ENCODE measurements at regions not wholly inside any gene's neighbourhood (a gene's known extent, or its start where the extent isn't known, plus 50 kb on each side); places are given as distances from the start of the nearest gene placed in this dataset.
A peak's percentile ranks its signal among the peaks of the same experiment; 100 is the strongest.
"Not testable (repeated sequence)": the region's sequence is repeated elsewhere in the genome, so short reads cannot be mapped to it uniquely, and the experiment has no call there.

DNA sequence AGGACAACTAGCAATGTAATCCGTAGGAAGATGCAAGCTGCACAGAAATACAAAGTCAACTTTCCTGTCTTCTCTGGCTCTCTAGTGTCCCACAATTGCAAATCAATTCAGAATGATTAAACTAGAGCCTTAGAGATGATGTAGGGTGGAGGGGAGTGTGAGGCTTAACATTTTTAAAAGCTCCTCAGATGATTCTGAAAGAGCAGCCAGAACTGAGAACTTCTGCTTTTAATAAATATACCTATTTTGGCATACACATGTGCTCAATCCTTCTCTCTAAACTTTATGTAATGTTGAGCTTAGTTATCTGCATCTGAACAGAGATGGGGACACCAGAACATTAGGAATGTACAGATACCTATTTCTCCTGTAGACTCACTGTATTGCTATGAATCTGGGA, 139.9 kb upstream of the APC start:
- no peak overlapping the region for H3K4me3 Mint-ChIP-seq
- no peaks in the 10 kb centered on the region for H3K9me3 Mint-ChIP-seq
- H3K4me1 Mint-ChIP-seq (ENCODE audit: low read depth in 2 of 2), result peaks cover 0 to 12% of the 10 kb centered on the region in 2 donors
- no peaks in the 10 kb centered on the region for H3K36me3 Mint-ChIP-seq
- H3K27me3 Mint-ChIP-seq, result peaks cover 6 to 20% of the 10 kb centered on the region in 2 donors
- ATAC-seq (no peak), DNase-seq (ENCODE audit: low spot score) (no peak)
- no peak overlapping the region for H3K27ac Mint-ChIP-seq

DNA sequence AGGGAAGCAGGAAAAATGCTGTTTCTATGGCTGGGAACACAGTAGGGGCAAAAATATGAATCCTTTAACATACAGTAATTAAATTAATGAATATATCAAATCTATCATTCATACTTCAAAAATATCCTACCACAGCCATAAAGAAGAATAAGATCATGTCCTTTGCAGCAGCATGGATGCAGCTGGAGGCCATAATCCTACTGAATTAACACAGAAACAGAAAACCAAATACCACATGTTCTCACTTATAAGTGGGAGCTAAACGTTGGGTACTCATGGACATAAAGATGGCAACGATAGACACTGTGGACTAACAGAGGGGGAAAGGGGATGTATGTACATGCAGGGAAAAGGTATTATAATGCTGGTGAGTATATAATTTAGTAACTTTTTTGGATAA, 137.2 kb upstream of the APC start:
- not testable (repeated sequence) for H3K27ac Mint-ChIP-seq; H3K9me3 Mint-ChIP-seq; H3K4me3 Mint-ChIP-seq; DNase-seq (ENCODE audit: low spot score); H3K36me3 Mint-ChIP-seq; ATAC-seq
- Mint-ChIP-seq H3K4me1 (ENCODE audit: low read depth in 2 of 2) (peaks cover 0 to 11% of the 10 kb centered on the region in 2 donors), H3K27me3 (peaks cover 6 to 26% of the 10 kb centered on the region in 2 donors)

DNA sequence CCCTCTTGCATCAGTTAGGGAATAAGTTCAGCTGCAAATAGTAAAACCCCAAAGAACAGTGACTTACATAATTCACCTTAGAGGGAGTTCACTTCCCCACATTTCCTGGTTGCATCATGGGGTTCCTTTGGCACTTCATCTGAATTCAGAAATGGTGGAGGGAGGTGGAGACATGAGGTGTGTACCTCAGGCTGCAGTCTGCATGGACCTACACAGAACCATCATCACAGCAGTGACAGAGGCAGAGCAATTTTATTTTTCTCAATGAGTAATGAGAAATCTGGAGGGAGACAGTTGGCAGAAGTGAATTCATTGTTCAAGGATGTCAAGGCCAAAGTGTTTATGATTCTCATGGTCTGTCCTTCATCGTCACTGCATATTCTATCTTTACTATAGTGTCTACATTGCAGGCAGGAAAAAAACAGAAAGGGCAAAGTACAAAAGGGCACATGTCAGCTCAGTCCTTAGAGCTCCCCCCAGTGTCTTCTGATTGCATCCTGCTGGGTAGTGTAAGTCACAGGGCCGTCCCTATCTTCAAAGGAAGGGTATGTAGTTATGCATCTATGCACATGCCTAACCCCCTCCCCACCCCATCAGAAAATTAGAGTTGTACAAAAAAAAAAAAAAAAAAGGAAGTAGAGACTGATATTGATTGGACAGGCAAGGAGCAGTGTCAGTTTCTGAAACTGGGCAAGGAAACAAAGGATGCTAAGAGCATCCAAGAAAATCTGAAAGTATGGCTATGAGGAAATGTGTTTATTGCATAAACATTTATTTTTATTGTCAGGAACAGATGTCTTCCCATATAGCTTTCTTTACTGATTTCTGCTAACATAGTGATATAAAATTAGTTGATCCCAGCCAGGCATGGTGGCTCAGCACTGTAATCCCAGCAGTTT, 132.7 kb upstream of the APC start:
- Mint-ChIP-seq H3K4me1 (ENCODE audit: low read depth in 2 of 2) (peaks cover 0 to 11% of the 10 kb centered on the region in 2 donors), H3K36me3 (no peaks in the 10 kb centered on the region), H3K4me3 (no peak overlapping the region), H3K27ac (no peak overlapping the region), H3K27me3 (peaks cover 6 to 19% of the 10 kb centered on the region in 2 donors), H3K9me3 (no peaks in the 10 kb centered on the region)
- DNase-seq (ENCODE audit: low spot score) (no peak), ATAC-seq (peak in 1 of 2 donors; percentile 44)

DNA sequence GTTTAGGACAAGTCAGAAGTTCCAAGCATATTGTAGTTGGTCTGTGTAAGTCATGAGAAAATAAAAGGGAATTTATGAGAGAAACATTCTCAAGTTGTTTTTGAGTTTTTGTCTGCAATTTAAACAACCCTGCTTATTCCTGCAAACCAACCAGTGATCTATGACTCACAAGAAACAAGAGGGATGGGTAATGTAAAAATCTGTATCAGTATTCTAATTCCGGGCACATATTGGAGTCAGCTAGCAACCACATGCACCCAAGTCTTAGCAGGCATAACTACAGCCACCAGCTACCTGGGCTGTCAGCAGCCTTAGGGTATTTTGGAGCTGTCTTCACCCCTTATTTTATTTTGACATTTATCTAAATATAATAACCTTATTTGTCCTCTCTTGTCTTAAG, 128.7 kb upstream of the APC start:
- Mint-ChIP-seq H3K4me3 (no peak overlapping the region), H3K27me3 (peaks cover 0 to 16% of the 10 kb centered on the region in 2 donors), H3K9me3 (no peaks in the 10 kb centered on the region), H3K36me3 (no peaks in the 10 kb centered on the region), H3K4me1 (ENCODE audit: low read depth in 2 of 2) (peaks cover 0 to 6% of the 10 kb centered on the region in 2 donors), H3K27ac (no peak overlapping the region)
- ATAC-seq (no peak), DNase-seq (ENCODE audit: low spot score) (no peak)

DNA sequence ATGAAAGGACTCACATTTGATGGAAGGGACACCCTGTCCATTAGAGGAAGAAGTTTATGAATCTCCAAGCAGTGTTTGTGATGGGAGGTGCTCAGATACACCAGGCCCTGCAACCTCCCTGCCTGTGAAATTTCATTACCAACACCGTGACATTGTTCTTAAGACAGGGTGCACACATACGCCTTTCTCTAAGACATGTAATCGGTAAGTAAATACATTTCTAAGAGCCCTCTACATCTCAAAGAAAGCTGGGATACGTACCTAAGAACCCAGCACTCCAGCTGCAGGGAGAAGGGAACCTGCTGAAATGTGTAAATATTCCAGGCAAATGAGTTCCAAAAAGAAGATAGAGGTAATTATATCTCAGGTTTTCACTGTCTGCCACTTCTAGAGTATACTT, 125.0 kb upstream of the APC start:
- ATAC-seq (no peak), DNase-seq (ENCODE audit: low spot score) (no peak)
- no peak overlapping the region for H3K4me3 Mint-ChIP-seq
- no peaks in the 10 kb centered on the region for H3K4me1 Mint-ChIP-seq (ENCODE audit: low read depth in 2 of 2)
- peaks cover 0 to 9% of the 10 kb centered on the region in 2 donors for H3K27me3 Mint-ChIP-seq
- H3K27ac Mint-ChIP-seq, result no peak overlapping the region
- H3K9me3 Mint-ChIP-seq, result no peaks in the 10 kb centered on the region
- no peaks in the 10 kb centered on the region for H3K36me3 Mint-ChIP-seq

DNA sequence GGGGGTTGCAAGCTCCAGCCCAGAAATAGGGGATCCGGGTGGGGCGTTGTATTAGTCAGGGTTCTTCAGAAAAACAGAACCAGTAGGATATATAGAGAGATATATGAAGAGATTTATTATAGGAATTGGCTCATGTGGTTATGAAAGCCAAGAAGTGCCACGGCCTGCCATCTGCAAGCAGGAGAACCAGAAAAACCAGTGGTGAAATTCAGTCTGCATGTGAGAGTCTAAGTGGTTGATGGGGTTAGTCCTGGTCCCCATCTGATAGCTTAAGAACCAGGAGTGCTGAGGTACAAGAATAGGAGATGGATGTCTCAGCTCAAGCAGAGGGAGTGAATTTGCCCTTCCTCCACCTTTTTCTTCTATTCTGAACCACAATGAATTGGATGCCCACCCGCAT, 123.4 kb upstream of the APC start:
- H3K4me1 Mint-ChIP-seq (ENCODE audit: low read depth in 2 of 2), result no peaks in the 10 kb centered on the region
- ATAC-seq (no peak), DNase-seq (ENCODE audit: low spot score) (no peak)
- H3K36me3 Mint-ChIP-seq, result no peaks in the 10 kb centered on the region
- H3K9me3 Mint-ChIP-seq, result no peaks in the 10 kb centered on the region
- H3K27ac Mint-ChIP-seq, result no peak overlapping the region
- H3K4me3 Mint-ChIP-seq, result no peak overlapping the region
- H3K27me3 Mint-ChIP-seq, result peaks cover 0 to 4% of the 10 kb centered on the region in 2 donors

DNA sequence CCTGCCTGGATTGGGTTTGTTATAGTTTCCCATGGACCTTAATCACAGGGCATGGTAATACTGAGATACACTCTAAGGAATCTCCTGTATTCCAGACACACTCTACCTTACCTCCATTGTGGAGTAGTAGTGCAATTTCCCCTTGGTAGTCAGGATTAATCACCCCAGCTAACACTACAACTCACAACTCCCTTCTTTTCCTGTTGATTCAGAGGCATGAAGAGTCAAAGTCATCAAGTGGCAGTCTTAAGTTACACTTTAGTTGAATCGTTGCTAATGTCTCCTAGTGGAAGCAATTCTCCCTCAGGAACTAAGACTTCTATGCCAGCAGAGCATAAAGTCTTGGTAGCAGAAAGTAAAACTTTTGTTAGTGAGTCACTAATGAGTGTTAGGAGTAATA, 122.7 kb upstream of the APC start:
- no peaks in the 10 kb centered on the region for H3K9me3 Mint-ChIP-seq
- ATAC-seq, result no peak

DNA sequence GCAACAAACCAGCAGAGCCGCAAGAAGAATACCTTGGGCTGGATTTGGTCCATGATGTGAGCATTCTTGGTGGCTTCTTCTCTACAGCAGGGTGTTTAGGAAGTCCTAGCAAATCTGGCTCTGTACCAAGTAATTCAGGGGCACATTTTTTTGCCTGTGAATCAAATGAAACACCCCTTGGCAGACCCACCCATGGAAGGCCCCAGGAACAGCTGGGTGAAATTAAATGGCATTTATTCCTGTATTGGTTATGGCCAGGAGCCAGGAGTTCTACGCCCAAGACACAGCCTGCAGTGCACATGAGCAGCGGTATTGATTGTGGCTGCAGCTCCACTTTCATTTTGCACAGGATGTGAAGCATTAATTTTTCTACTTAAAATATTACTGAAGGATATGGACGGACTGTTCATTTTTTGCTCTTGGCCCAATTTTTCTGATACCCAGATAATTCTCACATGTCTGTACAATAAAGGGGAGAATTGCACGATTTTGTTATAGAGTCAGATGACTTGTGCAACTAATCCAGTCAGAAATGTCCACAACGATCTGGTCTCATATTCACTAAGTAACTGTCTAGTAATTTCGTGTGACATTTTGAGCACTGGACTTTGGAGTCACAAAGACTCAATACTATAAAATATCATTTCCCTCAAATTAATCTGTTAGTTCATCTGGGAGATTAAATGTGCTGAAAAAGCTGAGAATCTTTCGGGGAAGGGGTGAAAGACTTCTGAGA, 120.7 kb upstream of the APC start:
- H3K27ac Mint-ChIP-seq, result no peak overlapping the region
- H3K27me3 Mint-ChIP-seq, result peaks cover 0 to 4% of the 10 kb centered on the region in 2 donors
- H3K9me3 Mint-ChIP-seq, result no peaks in the 10 kb centered on the region
- H3K4me1 Mint-ChIP-seq (ENCODE audit: low read depth in 2 of 2), result no peaks in the 10 kb centered on the region
- H3K36me3 Mint-ChIP-seq, result no peaks in the 10 kb centered on the region
- H3K4me3 Mint-ChIP-seq, result peak overlapping the region; percentile 46
- DNase-seq (ENCODE audit: low spot score) (no peak), ATAC-seq (no peak)

More for the DNA sequence above, 122.7 kb upstream of the APC start:
- no peaks in the 10 kb centered on the region for H3K4me1 Mint-ChIP-seq (ENCODE audit: low read depth in 2 of 2)
- no peak overlapping the region for H3K4me3 Mint-ChIP-seq
- H3K36me3 Mint-ChIP-seq, result no peaks in the 10 kb centered on the region
- H3K27me3 Mint-ChIP-seq, result peaks cover 0 to 4% of the 10 kb centered on the region in 2 donors
- DNase-seq (ENCODE audit: low spot score), result no peak
- no peak overlapping the region for H3K27ac Mint-ChIP-seq

DNA sequence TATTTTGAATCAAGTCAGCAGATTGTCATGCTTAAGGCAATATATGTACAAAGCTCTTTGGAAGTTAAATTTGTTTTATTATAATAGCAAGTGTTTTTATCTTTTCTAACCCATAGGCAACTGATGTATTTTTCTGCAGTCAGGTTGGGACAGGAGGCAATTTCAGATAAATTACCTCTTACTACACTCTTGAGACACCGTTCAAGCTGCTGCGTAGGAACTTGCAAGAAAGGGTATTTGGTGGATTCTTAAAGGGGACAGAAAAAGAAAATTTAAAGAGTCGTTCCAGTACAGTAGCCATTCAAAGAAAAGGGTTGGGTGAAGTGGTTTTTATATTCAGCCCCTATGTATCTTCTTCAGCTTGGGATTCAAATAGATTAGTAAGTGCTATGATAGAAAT, 112.4 kb upstream of the APC start:
- H3K27me3 Mint-ChIP-seq, result peaks cover 19 to 46% of the 10 kb centered on the region in 2 donors
- H3K4me3 Mint-ChIP-seq, result no peak overlapping the region

DNA sequence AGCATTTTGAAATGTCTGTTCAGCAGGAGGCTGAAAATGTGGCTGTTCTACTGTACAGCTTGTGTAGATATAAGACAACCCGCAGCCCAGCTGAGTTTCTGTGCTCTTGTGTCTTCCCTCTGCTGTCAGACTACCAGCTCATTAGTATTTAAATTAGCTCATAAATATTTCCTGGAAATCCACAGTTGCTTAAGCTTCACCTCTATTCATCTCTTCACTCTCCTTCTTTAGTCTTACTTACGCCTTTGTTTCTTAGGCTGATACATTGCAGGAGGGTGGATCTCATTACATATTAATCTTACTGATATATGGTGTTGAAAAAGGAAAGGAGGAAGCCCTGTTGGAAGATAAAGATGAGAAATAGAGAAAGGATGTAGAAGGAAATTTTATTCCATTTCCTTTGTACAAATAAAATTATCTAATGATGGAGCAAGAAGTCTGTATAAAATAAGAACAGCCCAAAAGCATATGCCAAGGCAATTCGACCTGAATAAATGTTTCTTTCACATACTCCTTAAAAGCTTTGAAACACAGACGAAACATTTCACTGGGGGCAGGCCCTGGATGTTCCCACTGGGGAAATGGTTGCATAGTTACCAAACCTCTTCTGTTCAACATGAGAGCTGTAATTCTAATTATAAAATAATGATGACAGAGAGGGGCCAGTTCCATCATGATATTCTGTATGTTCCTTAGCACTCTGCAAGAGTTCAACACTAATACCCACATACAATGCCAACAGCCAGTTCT, 111.8 kb upstream of the APC start:
- DNase-seq (ENCODE audit: low spot score), result no peak
- no peaks in the 10 kb centered on the region for H3K9me3 Mint-ChIP-seq
- peaks cover 19 to 52% of the 10 kb centered on the region in 2 donors for H3K27me3 Mint-ChIP-seq
- no peak overlapping the region for H3K27ac Mint-ChIP-seq
- H3K4me1 Mint-ChIP-seq (ENCODE audit: low read depth in 2 of 2), result no peaks in the 10 kb centered on the region
- ATAC-seq, result no peak
- no peak overlapping the region for H3K4me3 Mint-ChIP-seq
- H3K36me3 Mint-ChIP-seq, result no peaks in the 10 kb centered on the region

More for the DNA sequence above, 112.4 kb upstream of the APC start:
- Mint-ChIP-seq H3K27ac (no peak overlapping the region), H3K4me1 (ENCODE audit: low read depth in 2 of 2) (no peaks in the 10 kb centered on the region), H3K9me3 (no peaks in the 10 kb centered on the region), H3K36me3 (no peaks in the 10 kb centered on the region)
- DNase-seq (ENCODE audit: low spot score), result no peak
- ATAC-seq, result no peak

DNA sequence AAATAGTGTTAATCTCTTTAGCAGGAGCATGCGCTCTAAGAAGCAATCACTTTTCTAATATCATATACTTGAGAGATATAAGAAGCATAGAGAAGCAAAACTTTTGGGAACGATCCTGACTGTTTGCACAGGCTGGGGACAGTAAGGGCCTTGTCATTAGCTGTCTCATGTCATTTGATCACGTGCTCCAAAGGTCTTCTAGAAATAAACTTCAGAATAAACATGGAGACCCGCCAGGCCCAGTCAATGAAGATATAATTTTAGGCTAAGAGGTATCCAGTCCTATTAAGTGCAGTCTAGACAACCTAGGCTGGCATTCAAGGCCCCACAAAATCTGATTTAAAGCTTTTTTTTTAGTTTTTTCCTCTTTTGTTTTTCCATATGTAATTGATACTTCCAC, 111.0 kb upstream of the APC start:
- peaks cover 19 to 55% of the 10 kb centered on the region in 2 donors for H3K27me3 Mint-ChIP-seq
- H3K4me1 Mint-ChIP-seq (ENCODE audit: low read depth in 2 of 2), result no peaks in the 10 kb centered on the region
- H3K4me3 Mint-ChIP-seq, result no peak overlapping the region
- no peak overlapping the region for H3K27ac Mint-ChIP-seq
- H3K9me3 Mint-ChIP-seq, result no peaks in the 10 kb centered on the region
- DNase-seq (ENCODE audit: low spot score) (no peak), ATAC-seq (no peak)
- peaks cover 1% of the 10 kb centered on the region for H3K36me3 Mint-ChIP-seq

DNA sequence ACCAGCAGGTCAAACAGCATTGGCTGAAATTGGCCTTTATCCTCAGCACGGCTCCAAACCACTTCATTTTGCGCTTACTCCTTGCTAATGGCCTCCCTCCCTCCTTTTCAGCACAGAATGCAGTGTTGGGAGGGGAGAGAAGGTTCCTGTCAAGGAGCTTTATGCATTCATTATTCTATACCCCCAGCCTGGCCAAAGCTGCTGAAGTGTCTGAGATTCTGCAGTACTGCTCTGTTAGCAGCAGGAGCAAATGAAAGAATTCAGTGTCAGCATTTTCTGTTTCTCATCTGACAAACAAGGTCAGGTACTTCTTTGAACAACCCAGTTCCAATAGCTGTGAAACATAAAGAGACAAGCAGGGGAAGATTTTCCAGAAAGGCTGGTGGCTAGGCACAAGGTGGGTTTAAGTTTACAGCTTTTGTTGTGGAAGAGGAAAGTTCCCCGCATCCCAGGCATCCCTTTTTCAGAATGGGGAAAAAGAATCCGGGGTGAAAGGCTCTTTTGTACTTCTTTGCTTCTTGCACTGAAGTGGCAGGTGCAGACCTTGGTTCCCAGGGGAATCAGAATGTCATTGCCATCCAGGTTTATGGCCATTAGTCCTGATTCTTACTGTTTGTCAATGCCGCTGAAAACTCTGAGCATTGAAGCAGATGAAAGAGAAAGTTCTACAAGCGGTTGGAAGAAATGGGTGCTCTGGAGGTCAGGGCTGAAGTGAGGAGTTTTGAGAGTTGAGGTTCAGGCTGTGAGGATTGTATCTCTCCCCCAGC, 109.3 kb upstream of the APC start:
- peaks cover 5% of the 10 kb centered on the region for H3K36me3 Mint-ChIP-seq
- ATAC-seq (no peak), DNase-seq (ENCODE audit: low spot score) (no peak)
- no peaks in the 10 kb centered on the region for H3K4me1 Mint-ChIP-seq (ENCODE audit: low read depth in 2 of 2)
- H3K27me3 Mint-ChIP-seq, result peaks cover 22 to 54% of the 10 kb centered on the region in 2 donors
- no peak overlapping the region for H3K27ac Mint-ChIP-seq
- H3K9me3 Mint-ChIP-seq, result peaks cover 3% of the 10 kb centered on the region
- H3K4me3 Mint-ChIP-seq, result no peak overlapping the region

Measured in natural killer cell treated with Interleukin-12 subunit alpha and Interleukin-12 subunit beta and Interleukin-15 and Interleukin-18, amount 100 ng/mL, for 72 hours (primary cell).